OCI-LY3 (cell line): ENCODE measurements at regions not wholly inside any gene's neighbourhood (a gene's known extent, or its start where the extent isn't known, plus 50 kb on each side); places are given as distances from the start of the nearest gene placed in this dataset.

Experiments used
- H2AFZ ChIP-seq: fragments of 200-600, 300-600 bp; shearing (Covaris generic); 2 replicates; pipeline ENCODE4 v1.6.0; 2014; ENCODE audit warnings: antibody characterized with exemption, low read depth, low read length
- H3K27ac ChIP-seq: fragments of 200-600, 300-600 bp; sonication (generic); 2 replicates; pipeline ENCODE4 v1.5.1; 2014; ENCODE audit warnings: mild to moderate bottlenecking, low read length, moderate library complexity, mixed read lengths
- H3K27me3 ChIP-seq: fragments of 200-600, 300-600 bp; sonication (generic); 2 replicates; pipeline ENCODE4 v1.6.1; 2014; ENCODE audit warnings: low read depth, low read length, mixed read lengths
- H3K36me3 ChIP-seq: fragments of 200-600, 300-600 bp; sonication (generic); replicated peaks from 2 replicates; pipeline ENCODE3; 2014; ENCODE audit warnings: low read depth, low read length, mixed read lengths
- H3K4me1 ChIP-seq: fragments of 300-600, 200-600 bp; sonication (generic); 2 replicates; pipeline ENCODE4 v1.6.1; 2014; ENCODE audit warnings: low read length, mixed read lengths
- H3K4me2 ChIP-seq: fragments of 200-600, 300-600 bp; sonication (generic); 2 replicates; pipeline ENCODE4 v1.6.1; 2014; ENCODE audit warnings: low read length, mixed read lengths
- H3K4me3 ChIP-seq: fragments of 300-600, 200-600 bp; sonication (generic); 2 replicates; pipeline ENCODE4 v1.5.1; 2014; ENCODE audit warnings: antibody characterized with exemption, mild to moderate bottlenecking, low read length, moderate library complexity
- H3K79me2 ChIP-seq: fragments of 300-600, 200-600 bp; shearing (Covaris generic); 2 replicates; pipeline ENCODE4 v1.6.1; 2014; ENCODE audit warnings: mild to moderate bottlenecking, low read length, mixed read lengths
- H3K9ac ChIP-seq: fragments of 300-600, 200-600 bp; shearing (Covaris generic); 2 replicates; pipeline ENCODE4 v1.6.0; 2014; ENCODE audit warnings: mild to moderate bottlenecking, low read length, moderate library complexity
- H3K9me3 ChIP-seq: fragments of 200-600, 300-600 bp; shearing (Covaris generic); 2 replicates; pipeline ENCODE4 v1.6.1; 2014; ENCODE audit warnings: low read length, mixed read lengths; ENCODE audit not compliant: insufficient read depth
- H4K20me1 ChIP-seq: fragments of 200-600, 300-600 bp; sonication (generic); 2 replicates; pipeline ENCODE4 v1.6.1; 2016; ENCODE audit warnings: low read length, mixed read lengths; ENCODE audit not compliant: insufficient read depth
- EZH2phosphoT487 ChIP-seq: fragments of 200-600 bp; shearing (Covaris generic); IDR thresholded peaks from 2 replicates; pipeline ENCODE4 v1.6.1; 2018; ENCODE audit warnings: antibody characterized with exemption, mixed run types, low read depth
- TF ChIP-seq, protein P1 (sequence below): fragments of 200-600, 300-600 bp; sonication (generic); IDR thresholded peaks from 2 replicates; pipeline ENCODE4 v1.5.1; 2014; ENCODE audit warnings: antibody characterized with exemption, low read length, low read depth

DNA sequence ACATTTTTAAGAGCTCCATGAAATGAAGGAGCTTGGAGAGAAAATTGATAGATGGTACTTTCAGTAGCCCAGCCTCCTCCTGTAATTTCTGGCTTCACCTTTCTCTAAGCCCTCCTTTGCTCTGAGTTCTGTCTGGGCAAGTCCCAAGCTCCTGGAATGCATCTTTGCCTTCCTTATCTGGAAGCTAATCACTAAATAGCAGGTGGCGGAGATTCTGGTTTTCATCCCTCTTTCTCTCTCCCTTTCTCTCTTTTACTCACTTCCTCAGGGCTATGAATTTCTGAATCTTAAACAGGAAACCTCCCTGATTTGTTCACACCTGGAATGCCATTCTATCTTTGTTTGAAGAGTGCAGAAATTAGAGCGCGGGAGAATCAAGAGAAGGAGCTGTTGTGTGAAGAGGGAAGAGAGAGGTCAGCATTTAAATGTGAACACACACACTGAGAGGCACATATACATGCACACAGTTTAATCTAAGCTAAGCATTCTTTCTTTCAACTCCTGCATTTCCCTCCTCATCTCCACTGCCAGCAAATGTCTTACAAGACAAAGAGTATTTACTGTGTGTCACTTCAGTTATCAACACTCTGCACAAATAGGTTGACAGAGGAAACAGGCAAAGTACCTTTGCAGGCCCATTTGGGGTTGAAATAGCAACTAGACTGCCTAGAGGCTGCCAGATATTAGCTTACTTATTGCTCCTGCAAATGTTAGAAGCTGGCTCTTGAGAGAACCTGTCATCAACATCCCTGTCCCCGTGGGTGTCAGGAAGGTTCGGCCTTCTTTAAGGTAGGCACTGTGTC, 199.4 kb upstream of the CAMK1G start:
- no peak overlapping the region for H3K9ac ChIP-seq
- H2AFZ ChIP-seq: no peak overlapping the region
- H3K27ac ChIP-seq: no peak overlapping the region
- peaks cover 9% of the 10 kb centered on the region; the same call in 1 of the 2 replicates for H3K27me3 ChIP-seq
- TF ChIP-seq, protein P1, sequence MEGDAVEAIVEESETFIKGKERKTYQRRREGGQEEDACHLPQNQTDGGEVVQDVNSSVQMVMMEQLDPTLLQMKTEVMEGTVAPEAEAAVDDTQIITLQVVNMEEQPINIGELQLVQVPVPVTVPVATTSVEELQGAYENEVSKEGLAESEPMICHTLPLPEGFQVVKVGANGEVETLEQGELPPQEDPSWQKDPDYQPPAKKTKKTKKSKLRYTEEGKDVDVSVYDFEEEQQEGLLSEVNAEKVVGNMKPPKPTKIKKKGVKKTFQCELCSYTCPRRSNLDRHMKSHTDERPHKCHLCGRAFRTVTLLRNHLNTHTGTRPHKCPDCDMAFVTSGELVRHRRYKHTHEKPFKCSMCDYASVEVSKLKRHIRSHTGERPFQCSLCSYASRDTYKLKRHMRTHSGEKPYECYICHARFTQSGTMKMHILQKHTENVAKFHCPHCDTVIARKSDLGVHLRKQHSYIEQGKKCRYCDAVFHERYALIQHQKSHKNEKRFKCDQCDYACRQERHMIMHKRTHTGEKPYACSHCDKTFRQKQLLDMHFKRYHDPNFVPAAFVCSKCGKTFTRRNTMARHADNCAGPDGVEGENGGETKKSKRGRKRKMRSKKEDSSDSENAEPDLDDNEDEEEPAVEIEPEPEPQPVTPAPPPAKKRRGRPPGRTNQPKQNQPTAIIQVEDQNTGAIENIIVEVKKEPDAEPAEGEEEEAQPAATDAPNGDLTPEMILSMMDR: no peak
- TF ChIP-seq EZH2phosphoT487: no peak
- H4K20me1 ChIP-seq: no peaks in the 10 kb centered on the region
- no peaks in the 10 kb centered on the region for H3K79me2 ChIP-seq
- H3K4me1 ChIP-seq: peaks cover 11% of the 10 kb centered on the region
- H3K9me3 ChIP-seq: no peaks in the 10 kb centered on the region
- no peaks in the 10 kb centered on the region for H3K36me3 ChIP-seq
- no peak overlapping the region for H3K4me3 ChIP-seq
- no peak overlapping the region for H3K4me2 ChIP-seq

DNA sequence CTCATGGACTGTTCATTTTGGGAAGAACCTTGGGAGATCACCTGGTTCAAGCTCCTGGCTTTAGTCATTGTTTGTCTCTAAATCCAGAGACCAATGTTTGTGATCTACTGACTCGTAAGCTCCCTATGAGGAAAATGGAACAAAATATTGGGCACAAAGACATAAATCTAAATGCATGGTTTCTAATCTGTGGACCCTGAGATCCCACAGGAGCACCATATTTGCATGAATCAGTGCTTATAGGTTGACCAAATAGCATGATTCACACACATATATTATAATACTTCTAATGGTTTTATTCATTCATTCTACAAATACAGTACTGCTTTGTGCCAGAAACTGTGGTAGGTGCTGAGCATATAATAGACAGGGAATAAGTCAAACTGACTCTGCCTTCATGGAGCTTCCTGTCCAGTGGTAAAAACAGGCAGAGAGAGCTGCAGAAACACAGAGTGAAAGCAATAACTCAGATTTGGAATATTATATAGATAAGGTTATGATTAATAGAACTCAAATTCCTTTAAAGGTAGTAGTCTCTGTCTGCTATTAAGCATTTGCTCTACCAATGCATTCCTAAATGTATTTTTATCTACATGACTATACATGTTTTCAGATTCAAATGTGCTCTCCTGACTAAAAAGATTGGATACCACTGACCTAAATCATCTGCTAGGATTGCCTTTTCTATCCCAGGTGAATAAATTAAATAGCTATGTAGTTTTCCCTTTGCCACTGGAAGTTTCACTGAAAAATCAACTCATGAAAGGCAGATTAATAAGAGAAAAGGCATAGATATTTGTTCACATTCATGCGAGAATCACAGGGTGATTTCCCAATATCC, 198.6 kb upstream of the CAMK1G start:
- no peak overlapping the region for H3K27ac ChIP-seq
- no peak overlapping the region for H3K9ac ChIP-seq
- no peak overlapping the region for H3K4me2 ChIP-seq
- H3K4me1 ChIP-seq: peaks cover 15% of the 10 kb centered on the region
- H4K20me1 ChIP-seq: no peaks in the 10 kb centered on the region
- H2AFZ ChIP-seq: no peak overlapping the region
- no peak overlapping the region for H3K4me3 ChIP-seq
- 0 out of 2 replicates have a peak, but pooled peaks cover 2% of the 10 kb centered on the region for H3K27me3 ChIP-seq
- H3K79me2 ChIP-seq: no peaks in the 10 kb centered on the region
- no peaks in the 10 kb centered on the region for H3K9me3 ChIP-seq
- no peak for TF ChIP-seq EZH2phosphoT487
- TF ChIP-seq, protein P1: no peak
- H3K36me3 ChIP-seq: no peaks in the 10 kb centered on the region

DNA sequence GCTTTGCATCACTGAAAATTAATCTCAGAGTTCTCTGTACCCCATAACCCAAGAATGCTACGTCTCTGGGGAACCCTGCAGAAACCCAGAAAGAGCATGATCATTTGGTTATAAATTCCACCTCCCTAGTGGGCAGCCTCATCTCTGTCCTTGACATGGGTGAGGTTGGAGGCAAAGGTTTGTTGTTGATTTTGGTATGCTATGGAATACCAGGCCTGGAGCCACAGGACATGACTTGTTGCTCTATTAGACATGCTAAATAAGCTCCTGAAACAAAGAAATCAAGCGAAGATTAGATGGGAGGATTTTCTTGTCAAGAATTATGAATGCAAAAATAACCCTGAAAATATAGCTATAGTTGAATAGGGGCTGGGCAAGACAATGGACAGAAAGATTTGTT, 197.4 kb upstream of the CAMK1G start:
- no peak overlapping the region for H3K27ac ChIP-seq
- no peak overlapping the region for H3K4me3 ChIP-seq

More for the DNA sequence above, 197.4 kb upstream of the CAMK1G start:
- Histone ChIP-seq H3K27me3 (no peaks in the 10 kb centered on the region), H3K4me1 (peaks cover 5% of the 10 kb centered on the region; the same call in 1 of the 2 replicates), H4K20me1 (no peaks in the 10 kb centered on the region), H3K36me3 (no peaks in the 10 kb centered on the region), H3K4me2 (no peak overlapping the region), H2AFZ (no peak overlapping the region), H3K79me2 (no peaks in the 10 kb centered on the region), H3K9me3 (no peaks in the 10 kb centered on the region), H3K9ac (no peak overlapping the region)
- TF ChIP-seq, protein P1: no peak
- TF ChIP-seq EZH2phosphoT487: no peak
